ENCODE measurements at regions not wholly inside any gene's neighbourhood (a gene's known extent, or its start where the extent isn't known, plus 50 kb on each side); places are given as distances from the start of the nearest gene placed in this dataset.

DNA sequence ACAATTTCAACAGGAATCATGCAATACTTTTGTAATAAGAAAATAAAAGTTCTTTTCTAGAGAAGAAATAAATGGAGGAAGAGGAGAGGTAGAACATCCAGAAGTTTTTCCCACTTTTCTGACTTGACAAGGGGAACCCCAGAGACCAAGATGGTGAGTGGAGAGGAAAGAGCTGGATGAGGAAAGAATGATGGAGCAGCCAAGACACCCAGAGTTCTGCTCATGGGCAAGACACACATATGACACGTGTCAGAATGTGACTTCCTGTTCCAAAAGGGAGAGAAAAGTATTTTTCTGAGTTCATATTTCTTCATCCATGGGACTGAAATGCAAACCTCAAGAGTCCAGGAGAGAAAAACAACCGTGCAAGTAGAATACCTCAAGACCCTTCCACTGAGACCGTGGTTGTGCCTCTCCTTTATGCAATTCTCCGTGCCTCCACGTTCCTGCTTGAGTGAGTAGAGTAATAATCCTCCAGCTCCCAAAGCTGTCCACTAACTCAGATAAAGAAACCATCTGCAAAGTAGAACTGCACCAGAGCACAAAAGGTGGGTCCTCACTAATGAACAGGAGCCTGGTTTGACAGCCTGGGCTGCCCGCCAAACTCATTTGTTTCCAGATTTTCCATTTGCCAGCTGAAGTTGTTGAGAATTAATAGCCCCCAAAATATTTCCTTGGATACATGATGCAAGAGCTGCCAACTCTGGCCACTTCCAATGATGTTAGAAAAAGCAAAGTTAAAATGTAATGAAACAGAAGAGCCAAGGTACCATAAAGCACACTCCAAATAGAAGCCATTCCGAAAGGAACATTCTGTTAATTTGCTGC is 272.6 kb upstream of the IGF1R start:
- TF ChIP-seq, protein P1, sequence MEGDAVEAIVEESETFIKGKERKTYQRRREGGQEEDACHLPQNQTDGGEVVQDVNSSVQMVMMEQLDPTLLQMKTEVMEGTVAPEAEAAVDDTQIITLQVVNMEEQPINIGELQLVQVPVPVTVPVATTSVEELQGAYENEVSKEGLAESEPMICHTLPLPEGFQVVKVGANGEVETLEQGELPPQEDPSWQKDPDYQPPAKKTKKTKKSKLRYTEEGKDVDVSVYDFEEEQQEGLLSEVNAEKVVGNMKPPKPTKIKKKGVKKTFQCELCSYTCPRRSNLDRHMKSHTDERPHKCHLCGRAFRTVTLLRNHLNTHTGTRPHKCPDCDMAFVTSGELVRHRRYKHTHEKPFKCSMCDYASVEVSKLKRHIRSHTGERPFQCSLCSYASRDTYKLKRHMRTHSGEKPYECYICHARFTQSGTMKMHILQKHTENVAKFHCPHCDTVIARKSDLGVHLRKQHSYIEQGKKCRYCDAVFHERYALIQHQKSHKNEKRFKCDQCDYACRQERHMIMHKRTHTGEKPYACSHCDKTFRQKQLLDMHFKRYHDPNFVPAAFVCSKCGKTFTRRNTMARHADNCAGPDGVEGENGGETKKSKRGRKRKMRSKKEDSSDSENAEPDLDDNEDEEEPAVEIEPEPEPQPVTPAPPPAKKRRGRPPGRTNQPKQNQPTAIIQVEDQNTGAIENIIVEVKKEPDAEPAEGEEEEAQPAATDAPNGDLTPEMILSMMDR (conservative IDR thresholded peaks at IDR 0.05 in 1 of 2, IDR thresholded peaks at IDR 0.05 in 1 of 2; ENCODE audit: low read depth in 1 of 2, low read length in 2 of 2) = no peak
- no peak for TF ChIP-seq EZH2 (IDR thresholded peaks at IDR 0.05; ENCODE audit: low read length, missing control alignments)
